Right cardiac atrium (tissue), 5 donors: ENCODE measurements at regions not wholly inside any gene's neighbourhood (a gene's known extent, or its start where the extent isn't known, plus 50 kb on each side); places are given as distances from the start of the nearest gene placed in this dataset.
"Not testable (repeated sequence)": the region's sequence is repeated elsewhere in the genome, so short reads cannot be mapped to it uniquely, and the experiment has no call there.

Experiments
- ATAC-seq, 2 donors: fragments of 200-7000 bp; cut with Tn5 transposase; one replicate each; pipeline versions ENCODE4 v1.8.0 to v1.9.1; 2020; ENCODE audit warnings: moderate library complexity in 2 of 2, mild to moderate bottlenecking in 1 of 2
- DNase-seq, 3 donors: peaks; one replicate each; pipeline ENCODE4 v3.0.0-alpha.2; 2020
- H3K27ac ChIP-seq: one replicate; pipeline ENCODE4 v1.5.1; 2013; ENCODE audit warnings: mild to moderate bottlenecking, low read length, control low read depth, moderate library complexity
- H3K27me3 ChIP-seq: one replicate; pipeline ENCODE4 v1.6.1; 2013; ENCODE audit not compliant: control insufficient read depth, insufficient read depth
- H3K4me1 ChIP-seq: one replicate; pipeline ENCODE4 v1.6.1; 2013; ENCODE audit warnings: low read length; ENCODE audit not compliant: control insufficient read depth, insufficient read depth
- H3K4me3 ChIP-seq: one replicate; pipeline ENCODE4 v1.5.1; 2013; ENCODE audit warnings: low read length, control low read depth
- H3K9me3 ChIP-seq: one replicate; pipeline ENCODE4 v1.6.1; 2013; ENCODE audit warnings: low read length; ENCODE audit not compliant: control insufficient read depth
- WGBS: extraction: QIAGEN DNeasy Blood & Tissue Kit; methylation state at CpG from one replicate; pipeline ENCODE4 v1.1.7; 2013; 5-methylcytosine and 5-hydroxymethylcytosine counted together
- intact Hi-C, 4 donors: fragments of 100-400 bp; cut with DNase I; formaldehyde crosslinking; loops; one replicate each; pipeline versions ENCODE4 v1.11.0 to v1.14.0; 2022 to 2023
- donor health status: healthy with polysubstance abuse.
- donor health status: DM: no; HTN: yes; CAD: no.
- donor health status: DM: no; HTN: no; CAD: no.
- donor health status: DM: no; HTN: yes; CAD: no; lungs with severe emphysema.
- donor health status: DM: yes; HTN: yes; CAD: no.

- DNase-seq (no peak), ATAC-seq (no peak)
- no peak overlapping the region for H3K27ac ChIP-seq
- intact Hi-C loops, result no loop called here
- H3K4me3 ChIP-seq, result no peak overlapping the region
- WGBS, result 83% methylated on average over 10 of the region's 10 CpGs
- no peaks in the 10 kb centered on the region for H3K27me3 ChIP-seq
- H3K4me1 ChIP-seq, result no peaks in the 10 kb centered on the region
- peaks cover 3% of the 10 kb centered on the region for H3K9me3 ChIP-seq
These were observed 633.1 kb downstream of the MATN1 start for GRCh38 chr1:30090162-30090820.

GRCh38 chr1:30089024-30089430 is 634.4 kb downstream of the MATN1 start:
- Histone ChIP-seq H3K4me1 (peaks cover 3% of the 10 kb centered on the region), H3K27ac (no peak overlapping the region), H3K9me3 (peaks cover 3% of the 10 kb centered on the region), H3K27me3 (no peaks in the 10 kb centered on the region), H3K4me3 (no peak overlapping the region)
- intact Hi-C loops, result loop anchor here (5.0 to 10.0 kb wide), 3 partner anchors 294 to 854 kb away; partner anchors contain the start of genes MECR (in 3 of the 4) and PTPRU (in 3 of the 4)
- WGBS, result 25% methylated on average over 11 of the region's 11 CpGs
- ATAC-seq (no peak), DNase-seq (no peak)

GRCh38 chr1:30088594-30088993 is 634.8 kb downstream of the MATN1 start:
- Histone ChIP-seq H3K27me3 (no peaks in the 10 kb centered on the region), H3K4me3 (no peak overlapping the region), H3K27ac (no peak overlapping the region), H3K4me1 (peaks cover 6% of the 10 kb centered on the region), H3K9me3 (peaks cover 3% of the 10 kb centered on the region)
- DNase-seq (no peak), ATAC-seq (no peak)
- intact Hi-C loops, result loop anchor here (5.0 to 10.0 kb wide), 3 partner anchors 294 to 854 kb away; partner anchors contain the start of genes MECR (in 3 of the 4) and PTPRU (in 3 of the 4)
- WGBS, result 56% methylated on average over 10 of the region's 10 CpGs

- Histone ChIP-seq H3K4me1 (peaks cover 8% of the 10 kb centered on the region), H3K27me3 (no peaks in the 10 kb centered on the region), H3K4me3 (no peak overlapping the region), H3K27ac (no peak overlapping the region), H3K9me3 (peaks cover 3% of the 10 kb centered on the region)
- intact Hi-C loops, result loop anchor here (5.0 to 10.0 kb wide), 3 partner anchors 293 to 853 kb away; partner anchors contain the start of genes MECR (in 3 of the 4) and PTPRU (in 3 of the 4)
- DNase-seq (no peak), ATAC-seq (no peak)
- 63% methylated on average over 6 of the region's 6 CpGs for WGBS
These were observed 635.9 kb downstream of the MATN1 start for GRCh38 chr1:30087465-30087864.

GRCh38 chr1:30085811-30086770 is 637.3 kb downstream of the MATN1 start:
- Histone ChIP-seq H3K9me3 (no peaks in the 10 kb centered on the region), H3K4me3 (no peak overlapping the region), H3K27ac (no peak overlapping the region), H3K27me3 (no peaks in the 10 kb centered on the region), H3K4me1 (peaks cover 8% of the 10 kb centered on the region)
- ATAC-seq (peak; percentile 38 to 59), DNase-seq (peak; percentile 65 to 88 (median 87))
- WGBS, result 21% methylated on average over 45 of the region's 45 CpGs
- intact Hi-C loops, result loop anchor here (5.0 to 10.0 kb wide), 3 partner anchors 291 to 851 kb away; partner anchors contain the start of genes MECR (in 3 of the 4) and PTPRU (in 3 of the 4)

GRCh38 chr1:30084909-30085571 is 638.3 kb downstream of the MATN1 start:
- Histone ChIP-seq H3K27ac (no peak overlapping the region), H3K9me3 (no peaks in the 10 kb centered on the region), H3K4me3 (no peak overlapping the region), H3K4me1 (peaks cover 8% of the 10 kb centered on the region), H3K27me3 (no peaks in the 10 kb centered on the region)
- intact Hi-C loops, result loop anchor here (5.0 to 10.0 kb wide), 3 partner anchors 290 to 850 kb away; partner anchors contain the start of genes MECR (in 3 of the 4) and PTPRU (in 3 of the 4)
- ATAC-seq (no peak), DNase-seq (peak in 1 of 3 donors; percentile 52)
- whole genome bisulfite sequencing, result 69% methylated on average over 12 of the region's 12 CpGs

GRCh38 chr1:30083800-30084464 is 639.5 kb downstream of the MATN1 start:
- 22% methylated on average over 11 of the region's 11 CpGs for WGBS
- intact Hi-C loops, result loop anchor here (10.0 kb wide), 2 partner anchors 289 to 849 kb away; partner anchors contain the start of genes MECR (in 3 of the 4) and PTPRU (in 3 of the 4)
- Histone ChIP-seq H3K4me3 (no peak overlapping the region), H3K27me3 (no peaks in the 10 kb centered on the region), H3K27ac (peak overlapping the region; percentile 1), H3K4me1 (peaks cover 8% of the 10 kb centered on the region), H3K9me3 (no peaks in the 10 kb centered on the region)
- DNase-seq (peak in 1 of 3 donors; percentile 62), ATAC-seq (peak; percentile 50 to 73)

GRCh38 chr1:30081379-30082102 is 641.8 kb downstream of the MATN1 start:
- intact Hi-C loops, result loop anchor here (10.0 kb wide), 2 partner anchors 287 to 847 kb away; partner anchors contain the start of genes MECR (in 3 of the 4) and PTPRU (in 3 of the 4)
- Histone ChIP-seq H3K4me1 (peaks cover 8% of the 10 kb centered on the region), H3K9me3 (no peaks in the 10 kb centered on the region), H3K27me3 (no peaks in the 10 kb centered on the region), H3K4me3 (no peak overlapping the region), H3K27ac (no peak overlapping the region)
- ATAC-seq (no peak), DNase-seq (no peak)
- WGBS, result 71% methylated on average over 6 of the region's 6 CpGs

- not testable (repeated sequence) for H3K27me3 ChIP-seq, H3K4me1 ChIP-seq, DNase-seq, H3K9me3 ChIP-seq, ATAC-seq, H3K27ac ChIP-seq, H3K4me3 ChIP-seq
- intact Hi-C loops, result loop anchor here in 1 of 4 donors (5.0 kb wide), 1 partner anchor 579 kb away; no protein-coding TSS in a partner anchor
These were observed 647.5 kb downstream of the MATN1 start for GRCh38 chr1:30075916-30076315.
